OCI-LY1 (cell line): ENCODE measurements at regions not wholly inside any gene's neighbourhood (a gene's known extent, or its start where the extent isn't known, plus 50 kb on each side); places are given as distances from the start of the nearest gene placed in this dataset.

Experiments
- H2AFZ ChIP-seq: fragments of 200-600 bp; sonication (generic), shearing (Covaris generic); 2 replicates; pipeline ENCODE4 v1.6.0; 2014; ENCODE audit warnings: antibody characterized with exemption, mild to moderate bottlenecking, low read length
- H3F3A ChIP-seq: fragments of 200-600 bp; sonication (generic), shearing (Covaris generic); 2 replicates; pipeline ENCODE4 v1.6.0; 2014; ENCODE audit warnings: mild to moderate bottlenecking, antibody characterized with exemption, low read length, moderate library complexity; ENCODE audit not compliant: insufficient read depth
- H3K27ac ChIP-seq: fragments of 200-600 bp; sonication (generic); 2 replicates; pipeline ENCODE4 v1.5.1; 2014; ENCODE audit warnings: low read length, mixed run types, mild to moderate bottlenecking, low read depth; ENCODE audit not compliant: poor library complexity, severe bottlenecking
- H3K27me3 ChIP-seq: fragments of 200-600 bp; sonication (generic); 2 replicates; pipeline ENCODE4 v1.6.0; 2014; ENCODE audit warnings: antibody characterized with exemption, mild to moderate bottlenecking, low read length, moderate library complexity; ENCODE audit not compliant: insufficient read depth
- H3K36me3 ChIP-seq: fragments of 200-600 bp; sonication (generic); 2 replicates; pipeline ENCODE4 v1.6.1; 2014; ENCODE audit warnings: mild to moderate bottlenecking, antibody characterized with exemption, low read length, moderate library complexity, mixed read lengths; ENCODE audit not compliant: insufficient read depth
- H3K4me1 ChIP-seq: fragments of 200-600 bp; sonication (generic); 2 replicates; pipeline ENCODE4 v1.5.1; 2014; ENCODE audit warnings: mild to moderate bottlenecking, low read length, moderate library complexity; ENCODE audit not compliant: insufficient read depth, severe bottlenecking
- H3K4me2 ChIP-seq: fragments of 200-600 bp; sonication (generic), shearing (Covaris generic); 2 replicates; pipeline ENCODE4 v1.6.1; 2014; ENCODE audit warnings: low read length
- H3K4me3 ChIP-seq: fragments of 200-600 bp; sonication (generic); 2 replicates; pipeline ENCODE4 v1.5.1; 2014; ENCODE audit warnings: low read length, low read depth, mild to moderate bottlenecking, mixed read lengths; ENCODE audit not compliant: poor library complexity, severe bottlenecking
- H3K79me2 ChIP-seq: fragments of 200-600 bp; shearing (Covaris generic); 2 replicates; pipeline ENCODE4 v1.6.1; 2016; ENCODE audit warnings: mixed run types, low read length, mixed read lengths; ENCODE audit not compliant: insufficient read depth
- H3K9ac ChIP-seq: fragments of 200-600 bp; sonication (generic), shearing (Covaris generic); 2 replicates; pipeline ENCODE4 v1.6.1; 2014; ENCODE audit warnings: mild to moderate bottlenecking, low read length, mixed read lengths
- H3K9me2 ChIP-seq: fragments of 200-600 bp; sonication (generic), shearing (Covaris generic); 2 replicates; pipeline ENCODE4 v1.6.1; 2014; ENCODE audit warnings: low read depth, mild to moderate bottlenecking, low read length, mixed read lengths
- H3K9me3 ChIP-seq: fragments of 200-600 bp; shearing (Covaris generic); 2 replicates; pipeline ENCODE4 v1.6.1; 2014; ENCODE audit warnings: low read length, mixed read lengths
- H4K20me1 ChIP-seq: fragments of 200-600 bp; sonication (generic), shearing (Covaris generic); 2 replicates; pipeline ENCODE4 v1.6.0; 2016; ENCODE audit warnings: mild to moderate bottlenecking, low read length; ENCODE audit not compliant: insufficient read depth
- EZH2 ChIP-seq: fragments of 200-600 bp; sonication (generic), shearing (Covaris generic); IDR thresholded peaks from 2 replicates; pipeline ENCODE4 v1.8.0; 2017; ENCODE audit warnings: borderline replicate concordance, mixed run types, mild to moderate bottlenecking, antibody characterized with exemption, low read length, moderate library complexity, mixed read lengths
- TF ChIP-seq, protein P1 (sequence below): fragments of 200-600 bp; sonication (generic), shearing (Covaris generic); IDR thresholded peaks from 2 replicates; pipeline ENCODE4 v1.5.1; 2017; ENCODE audit warnings: mild to moderate bottlenecking, antibody characterized with exemption, low read length, moderate library complexity, mixed read lengths

DNA sequence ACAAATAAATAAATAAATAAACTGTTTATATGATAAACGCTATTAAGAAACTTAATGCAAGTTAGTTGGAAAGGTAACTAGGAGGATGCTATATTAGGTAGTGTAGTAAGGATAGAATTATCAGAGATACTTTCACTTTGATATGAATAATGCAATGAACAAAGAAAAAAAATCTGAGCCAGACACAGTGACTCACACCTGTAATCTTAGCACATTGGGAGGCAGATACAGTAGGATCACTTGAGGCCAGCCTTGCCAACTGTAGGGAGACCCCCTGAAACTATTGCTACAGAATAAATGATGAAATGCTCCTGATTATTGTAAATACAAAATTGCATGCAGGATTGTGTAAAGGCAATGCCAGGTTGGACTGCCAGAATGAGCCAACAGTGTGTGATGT lies 109.2 kb downstream of the ANXA2R start:
- Histone ChIP-seq H3K4me3 (no peak overlapping the region), H3K27ac (no peak overlapping the region), H3K36me3 (no peaks in the 10 kb centered on the region), H3K4me2 (no peak overlapping the region), H3K9ac (no peak overlapping the region), H3K4me1 (no peaks in the 10 kb centered on the region), H4K20me1 (no peaks in the 10 kb centered on the region), H3F3A (no peaks in the 10 kb centered on the region), H3K27me3 (peaks cover 3% of the 10 kb centered on the region; the same call in 1 of the 2 replicates), H3K9me2 (no peaks in the 10 kb centered on the region), H3K9me3 (no peaks in the 10 kb centered on the region), H3K79me2 (no peaks in the 10 kb centered on the region), H2AFZ (no peak overlapping the region)
- no peak for TF ChIP-seq EZH2
- TF ChIP-seq, protein P1, sequence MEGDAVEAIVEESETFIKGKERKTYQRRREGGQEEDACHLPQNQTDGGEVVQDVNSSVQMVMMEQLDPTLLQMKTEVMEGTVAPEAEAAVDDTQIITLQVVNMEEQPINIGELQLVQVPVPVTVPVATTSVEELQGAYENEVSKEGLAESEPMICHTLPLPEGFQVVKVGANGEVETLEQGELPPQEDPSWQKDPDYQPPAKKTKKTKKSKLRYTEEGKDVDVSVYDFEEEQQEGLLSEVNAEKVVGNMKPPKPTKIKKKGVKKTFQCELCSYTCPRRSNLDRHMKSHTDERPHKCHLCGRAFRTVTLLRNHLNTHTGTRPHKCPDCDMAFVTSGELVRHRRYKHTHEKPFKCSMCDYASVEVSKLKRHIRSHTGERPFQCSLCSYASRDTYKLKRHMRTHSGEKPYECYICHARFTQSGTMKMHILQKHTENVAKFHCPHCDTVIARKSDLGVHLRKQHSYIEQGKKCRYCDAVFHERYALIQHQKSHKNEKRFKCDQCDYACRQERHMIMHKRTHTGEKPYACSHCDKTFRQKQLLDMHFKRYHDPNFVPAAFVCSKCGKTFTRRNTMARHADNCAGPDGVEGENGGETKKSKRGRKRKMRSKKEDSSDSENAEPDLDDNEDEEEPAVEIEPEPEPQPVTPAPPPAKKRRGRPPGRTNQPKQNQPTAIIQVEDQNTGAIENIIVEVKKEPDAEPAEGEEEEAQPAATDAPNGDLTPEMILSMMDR = no peak

DNA sequence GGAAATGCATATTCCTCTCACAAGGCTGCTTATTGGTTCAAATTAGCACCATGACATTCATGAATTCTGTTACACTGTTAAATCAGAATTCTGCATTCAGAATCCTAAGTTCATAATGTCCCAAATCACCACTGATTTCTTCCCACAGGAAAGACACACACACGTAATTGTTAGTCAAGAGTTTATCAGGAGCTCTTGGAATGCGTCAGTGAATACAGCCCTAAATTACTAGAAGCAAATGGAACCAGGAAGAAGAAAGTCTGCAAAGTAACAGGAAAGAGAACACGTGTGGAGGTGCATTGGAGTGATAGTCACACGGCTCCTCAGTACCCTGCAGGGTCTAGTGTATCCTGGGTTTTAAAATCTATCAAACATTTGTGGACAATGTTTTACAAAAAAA lies 110.2 kb downstream of the ANXA2R start:
- H3K9me2 ChIP-seq = no peaks in the 10 kb centered on the region
- TF ChIP-seq, protein P1 = no peak
- no peak for TF ChIP-seq EZH2
- H3K79me2 ChIP-seq = no peaks in the 10 kb centered on the region
- no peak overlapping the region for H2AFZ ChIP-seq
- H3F3A ChIP-seq = no peaks in the 10 kb centered on the region
- H3K27me3 ChIP-seq = peaks cover 3% of the 10 kb centered on the region; the same call in 1 of the 2 replicates
- no peaks in the 10 kb centered on the region for H4K20me1 ChIP-seq
- no peaks in the 10 kb centered on the region for H3K4me1 ChIP-seq
- no peaks in the 10 kb centered on the region for H3K36me3 ChIP-seq
- no peaks in the 10 kb centered on the region for H3K9me3 ChIP-seq
- H3K27ac ChIP-seq = no peak overlapping the region
- H3K9ac ChIP-seq = no peak overlapping the region
- H3K4me2 ChIP-seq = no peak overlapping the region
- H3K4me3 ChIP-seq = no peak overlapping the region

DNA sequence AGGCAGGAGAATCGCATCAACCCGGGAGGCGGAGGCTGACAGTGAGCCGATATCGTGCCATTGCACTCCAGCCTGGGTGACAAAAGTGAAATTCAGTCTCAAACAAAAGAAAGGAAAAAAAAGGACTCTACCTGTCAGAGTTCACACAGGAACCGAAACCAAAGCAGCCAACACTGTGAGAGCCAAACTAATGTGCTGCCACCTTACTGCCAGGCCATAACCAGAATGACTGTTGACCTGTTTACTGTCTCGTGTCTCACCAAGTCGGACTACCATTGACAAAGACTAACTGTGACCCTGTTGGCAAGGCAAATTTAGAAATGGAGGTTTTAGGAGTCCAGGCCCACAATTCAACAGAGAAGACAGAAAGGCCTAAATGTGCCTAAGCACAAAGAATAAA lies 112.4 kb downstream of the ANXA2R start:
- H3K4me2 ChIP-seq = no peak overlapping the region
- H3K9me2 ChIP-seq = no peaks in the 10 kb centered on the region
- peaks cover 3% of the 10 kb centered on the region; the same call in 1 of the 2 replicates for H3K27me3 ChIP-seq
- H4K20me1 ChIP-seq = no peaks in the 10 kb centered on the region
- H3K36me3 ChIP-seq = no peaks in the 10 kb centered on the region
- no peak overlapping the region for H3K27ac ChIP-seq
- H3F3A ChIP-seq = no peaks in the 10 kb centered on the region
- no peak overlapping the region for H2AFZ ChIP-seq
- no peak for TF ChIP-seq EZH2
- TF ChIP-seq, protein P1 = no peak
- H3K79me2 ChIP-seq = no peaks in the 10 kb centered on the region
- no peaks in the 10 kb centered on the region for H3K4me1 ChIP-seq
- H3K9me3 ChIP-seq = no peaks in the 10 kb centered on the region
- H3K4me3 ChIP-seq = no peak overlapping the region
- H3K9ac ChIP-seq = no peak overlapping the region
